Esophagus squamous epithelium (tissue), 4 donors: ENCODE measurements at regions not wholly inside any gene's neighbourhood (a gene's known extent, or its start where the extent isn't known, plus 50 kb on each side); places are given as distances from the start of the nearest gene placed in this dataset.

ENCODE experiments used
- CTCF ChIP-seq, 6 experiments: fragments of 450-650 bp in 4 of 6; fragments of 200-600 bp in 2 of 6; sonication (generic) in 2 of 6; IDR thresholded peaks; one replicate each; pipeline ENCODE4 v1.5.1; 2016 to 2019; ENCODE audit warnings: antibody characterized with exemption in 6 of 6, mild to moderate bottlenecking in 4 of 6, moderate library complexity in 4 of 6
- POLR2A ChIP-seq, 4 donors: fragments of 450-650 bp; IDR thresholded peaks; one replicate each; pipeline ENCODE4 v1.6.1; 2017; ENCODE audit warnings: antibody characterized with exemption in 4 of 4, mild to moderate bottlenecking in 4 of 4, moderate library complexity in 3 of 4

DNA sequence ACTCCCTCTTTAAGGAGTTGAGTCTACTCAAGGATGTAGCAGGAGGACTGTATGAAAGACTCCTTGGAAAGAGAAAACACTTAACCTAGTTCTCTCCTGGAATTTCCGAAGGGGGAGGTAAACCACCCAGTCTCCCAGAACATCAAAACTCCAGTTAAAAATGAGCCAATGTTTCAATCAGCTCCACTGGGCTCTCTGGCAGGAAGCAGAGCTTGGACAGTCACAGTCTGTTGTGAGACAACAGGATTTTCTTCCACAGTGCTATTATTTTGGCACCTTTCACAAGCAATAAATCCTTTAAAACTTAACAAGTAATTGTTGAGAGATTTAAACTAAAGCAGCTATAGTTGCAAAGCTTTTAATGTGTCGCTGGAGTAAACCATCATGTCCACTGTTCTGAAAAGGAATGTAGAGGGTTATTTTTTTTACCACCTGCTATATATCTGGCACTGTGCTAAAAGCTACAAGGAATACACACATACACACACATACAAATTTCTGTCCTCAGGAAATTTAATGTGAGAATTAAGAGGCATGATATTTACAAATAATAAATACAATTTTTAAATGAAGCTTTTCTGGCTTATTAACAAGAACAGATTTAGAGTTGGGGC is 229.2 kb upstream of the INTU start:
- TF ChIP-seq POLR2A (IDR thresholded peaks at IDR 0.05) (no peak), CTCF (IDR thresholded peaks at IDR 0.05) (no peak)
